AG04449 (cell line): ENCODE measurements at regions not wholly inside any gene's neighbourhood (a gene's known extent, or its start where the extent isn't known, plus 50 kb on each side); places are given as distances from the start of the nearest gene placed in this dataset.
"Not testable (repeated sequence)": the region's sequence is repeated elsewhere in the genome, so short reads cannot be mapped to it uniquely, and the experiment has no call there.

Experiments used
- CTCF ChIA-PET: fragments of 350-600 bp; formaldehyde crosslinking; extraction: SDS; loops from one replicate; lab custom pipeline; 2021; ENCODE audit warnings: antibody characterized with exemption; lab: Yijun Ruan, JAX
- POLR2A ChIA-PET: fragments of 400-600, 350-600 bp; formaldehyde crosslinking; extraction: SDS; loops from one replicate; lab custom pipeline; 2020; ENCODE audit warnings: antibody characterized with exemption, inconsistent platforms; lab: Yijun Ruan, JAX
- DNase-seq: peaks from one replicate; pipeline ENCODE4 v3.0.0-alpha.2; 2010; ENCODE audit warnings: low read depth, low spot score
- H3K4me3 ChIP-seq: 2 replicates; pipeline ENCODE4 v1.5.1; 2011; ENCODE audit warnings: low read depth, mild to moderate bottlenecking, control low read depth, low read length
- CTCF ChIP-seq: IDR thresholded peaks from one replicate; pipeline ENCODE4 v1.5.1; 2011; ENCODE audit warnings: mild to moderate bottlenecking, moderate library complexity, low read length, control low read depth, inconsistent platforms; ENCODE audit not compliant: insufficient read depth; ENCODE audit errors: missing control alignments

- H3K4me3 ChIP-seq = no peak overlapping the region
- ChIA-PET CTCF (no interaction called here), POLR2A (no interaction called here)
- no peak for TF ChIP-seq CTCF
- no peak for DNase-seq
Observed at GRCh38 chr3:61425356-61425755, 136.0 kb upstream of the PTPRG start.

GRCh38 chr3:61429106-61429505 is 132.3 kb upstream of the PTPRG start:
- ChIA-PET CTCF (no interaction called here), POLR2A (no interaction called here)
- DNase-seq = no peak
- no peak for TF ChIP-seq CTCF
- H3K4me3 ChIP-seq = no peak overlapping the region

GRCh38 chr3:61434901-61435300 is 126.5 kb upstream of the PTPRG start:
- POLR2A ChIA-PET, CTCF ChIA-PET, DNase-seq, H3K4me3 ChIP-seq: not testable (repeated sequence)

GRCh38 chr3:61435361-61435760 is 126.0 kb upstream of the PTPRG start:
- POLR2A ChIA-PET, H3K4me3 ChIP-seq, DNase-seq, CTCF ChIA-PET: not testable (repeated sequence)

- H3K4me3 ChIP-seq = no peak overlapping the region
- ChIA-PET POLR2A (no interaction called here), CTCF (no interaction called here)
- TF ChIP-seq CTCF = no peak
- DNase-seq = no peak
Observed at GRCh38 chr3:61438253-61439121, 122.9 kb upstream of the PTPRG start.

GRCh38 chr3:61439122-61439458 is 122.3 kb upstream of the PTPRG start:
- no peak for TF ChIP-seq CTCF
- no peak for DNase-seq
- CTCF ChIA-PET = no interaction called here
- POLR2A ChIA-PET = no interaction called here
- H3K4me3 ChIP-seq = no peak overlapping the region

GRCh38 chr3:61442696-61443095 is 118.7 kb upstream of the PTPRG start:
- ChIA-PET POLR2A (no interaction called here), CTCF (no interaction called here)
- DNase-seq = no peak
- H3K4me3 ChIP-seq = no peak overlapping the region
- TF ChIP-seq CTCF = no peak
